Stomach (tissue), 8 donors: ENCODE measurements at regions not wholly inside any gene's neighbourhood (a gene's known extent, or its start where the extent isn't known, plus 50 kb on each side); places are given as distances from the start of the nearest gene placed in this dataset.

Experiments
- DNase-seq, 2 donors: peaks; one replicate each; pipeline versions ENCODE4 v3.0.0 to v3.0.0-alpha.2; 2013 to 2019
- H3K27ac ChIP-seq, 5 donors: fragments of 200-600 bp in 4 of 5; sonication (generic) in 4 of 5; one replicate each; pipeline ENCODE4 v1.5.1; 2013 to 2019; ENCODE audit warnings: mild to moderate bottlenecking in 1 of 5, moderate library complexity in 1 of 5
- H3K27me3 ChIP-seq, 3 donors: fragments of 200-600 bp; sonication (generic); one replicate each; pipeline ENCODE4 v1.5.1; 2017 to 2019; ENCODE audit warnings: mixed run types in 1 of 3
- H3K36me3 ChIP-seq, 4 donors: fragments of 200-600 bp; sonication (generic); 1 replicate in 3 of 4; 2 replicates in 1 of 4; pipeline ENCODE4 v1.5.1; 2016 to 2019
- H3K4me1 ChIP-seq, 4 donors: fragments of 200-600 bp; sonication (generic); one replicate each; pipeline ENCODE4 v1.5.1; 2016 to 2019
- H3K4me3 ChIP-seq, 4 donors: fragments of 200-600 bp; sonication (generic) in 3 of 4; one replicate each; pipeline ENCODE4 v1.5.1; 2016 to 2019; ENCODE audit warnings: mild to moderate bottlenecking in 1 of 4
- H3K9me3 ChIP-seq, 4 donors: fragments of 200-600 bp; sonication (generic); one replicate each; pipeline ENCODE4 v1.5.1; 2016 to 2019
- CTCF ChIP-seq, 7 experiments: fragments of 450-650 bp in 4 of 7; fragments of 200-600 bp in 3 of 7; sonication (generic) in 3 of 7; IDR thresholded peaks; one replicate each; pipeline ENCODE4 v1.5.1; 2016 to 2019; ENCODE audit warnings: antibody characterized with exemption in 7 of 7, control low read depth in 2 of 7, mild to moderate bottlenecking in 1 of 7
- EP300 ChIP-seq: sonication (generic); formaldehyde crosslinking; IDR thresholded peaks from one replicate; pipeline ENCODE4 v1.6.1; 2017; ENCODE audit warnings: antibody characterized with exemption
- POLR2A ChIP-seq, 4 donors: fragments of 450-650 bp; IDR thresholded peaks; one replicate each; pipeline ENCODE4 v1.6.1; 2016; ENCODE audit warnings: antibody characterized with exemption in 4 of 4, control low read depth in 2 of 4, mild to moderate bottlenecking in 1 of 4, moderate library complexity in 1 of 4
- POLR2AphosphoS5 ChIP-seq, 3 donors: sonication (generic); formaldehyde crosslinking; IDR thresholded peaks; one replicate each; pipeline ENCODE4 v1.6.1; 2016; ENCODE audit warnings: antibody characterized with exemption in 3 of 3
- WGBS, 5 donors: extraction: QIAGEN DNeasy Blood & Tissue Kit in 3 of 5; methylation state at CpG; one replicate each; pipeline versions ENCODE4 v1.1.5 to v1.1.7; 2013 to 2018; 5-methylcytosine and 5-hydroxymethylcytosine counted together
- intact Hi-C: fragments of 100-400 bp; cut with DNase I; formaldehyde crosslinking; loops from one replicate; pipeline ENCODE4 v1.15.1; 2023; ENCODE audit warnings: low total_unique reads
- donor health status: healthy with polysubstance abuse.
- donor health status: Bipolar disorder and iron deficiency.
- donor health status: healthy.

GRCh38 chr10:88088441-88089340 lies 225.3 kb downstream of the PTEN start:
- WGBS, 5 donors: 87 to 94% (median 89%) methylated on average over 9 of the region's 9 CpGs
- peaks cover 0 to 12% (median 7%) of the 10 kb centered on the region in 4 donors for H3K4me1 ChIP-seq
- H3K4me3 ChIP-seq: no peak overlapping the region
- no peak for TF ChIP-seq POLR2AphosphoS5 (IDR thresholded peaks at IDR 0.05)
- no peak for TF ChIP-seq POLR2A (IDR thresholded peaks at IDR 0.05)
- no peak for TF ChIP-seq EP300
- TF ChIP-seq CTCF (IDR thresholded peaks at IDR 0.05): no peak
- intact Hi-C loops: no loop called here
- no peak overlapping the region for H3K27ac ChIP-seq
- no peaks in the 10 kb centered on the region for H3K9me3 ChIP-seq
- H3K36me3 ChIP-seq: no peaks in the 10 kb centered on the region
- no peaks in the 10 kb centered on the region for H3K27me3 ChIP-seq
- no peak for DNase-seq

GRCh38 chr10:88089498-88089897 lies 226.1 kb downstream of the PTEN start:
- intact Hi-C loops: no loop called here
- H3K9me3 ChIP-seq: no peaks in the 10 kb centered on the region
- no peaks in the 10 kb centered on the region for H3K36me3 ChIP-seq
- TF ChIP-seq POLR2AphosphoS5 (IDR thresholded peaks at IDR 0.05) (no peak), CTCF (IDR thresholded peaks at IDR 0.05) (no peak)
- peak in 1 of 2 donors; percentile 80 for DNase-seq
- H3K4me3 ChIP-seq: no peak overlapping the region
- H3K4me1 ChIP-seq: peaks cover 0 to 12% (median 7%) of the 10 kb centered on the region in 4 donors
- H3K27ac ChIP-seq: no peak overlapping the region
- no peaks in the 10 kb centered on the region for H3K27me3 ChIP-seq

- intact Hi-C loops: no loop called here
- no peak for TF ChIP-seq POLR2AphosphoS5 (IDR thresholded peaks at IDR 0.05)
- no peak for TF ChIP-seq CTCF (IDR thresholded peaks at IDR 0.05)
- no peak for TF ChIP-seq POLR2A (IDR thresholded peaks at IDR 0.05)
- TF ChIP-seq EP300: no peak
- no peaks in the 10 kb centered on the region for H3K9me3 ChIP-seq
- DNase-seq: no peak
- peaks cover 0 to 18% (median 12%) of the 10 kb centered on the region in 4 donors for H3K4me1 ChIP-seq
- H3K27ac ChIP-seq: peak overlapping the region in 2 of 5 donors; percentile 56 to 57
- no peaks in the 10 kb centered on the region for H3K27me3 ChIP-seq
- H3K36me3 ChIP-seq: no peaks in the 10 kb centered on the region
- H3K4me3 ChIP-seq: no peak overlapping the region
- WGBS, 5 donors: 67 to 93% (median 89%) methylated on average over 7 of the region's 7 CpGs
Measured at GRCh38 chr10:88090568-88091214, 227.3 kb downstream of the PTEN start.

GRCh38 chr10:88091490-88092061 lies 228.2 kb downstream of the PTEN start:
- TF ChIP-seq POLR2AphosphoS5 (IDR thresholded peaks at IDR 0.05) (peak in 1 of 3 donors; percentile 38), EP300 (no peak), CTCF (IDR thresholded peaks at IDR 0.05) (no peak), POLR2A (IDR thresholded peaks at IDR 0.05) (no peak)
- no peaks in the 10 kb centered on the region for H3K36me3 ChIP-seq
- peaks cover 0 to 23% (median 14%) of the 10 kb centered on the region in 4 donors for H3K4me1 ChIP-seq
- no peak overlapping the region for H3K4me3 ChIP-seq
- intact Hi-C loops: no loop called here
- WGBS, 5 donors: 44 to 63% (median 53%) methylated on average over 4 of the region's 4 CpGs
- DNase-seq: peak; percentile 38 to 62
- no peaks in the 10 kb centered on the region for H3K27me3 ChIP-seq
- H3K9me3 ChIP-seq: no peaks in the 10 kb centered on the region
- peak overlapping the region in 3 of 5 donors; percentile 29 to 57 (median 56) for H3K27ac ChIP-seq
